H9 (cell line): ENCODE measurements at regions not wholly inside any gene's neighbourhood (a gene's known extent, or its start where the extent isn't known, plus 50 kb on each side); places are given as distances from the start of the nearest gene placed in this dataset.

Source experiments
- DNase-seq: peaks from one replicate; pipeline ENCODE4 v3.0.0-alpha.2; 2017
- H2AFZ ChIP-seq: one replicate; pipeline ENCODE4 v1.6.1; 2013; ENCODE audit warnings: mild to moderate bottlenecking, low read length, control low read depth, moderate library complexity
- H2AK5ac ChIP-seq: 2 replicates; pipeline ENCODE4 v1.6.1; 2013; ENCODE audit warnings: low read length, control low read depth, mixed read lengths; ENCODE audit not compliant: insufficient read length
- H2BK120ac ChIP-seq: one replicate; pipeline ENCODE4 v1.6.1; 2013; ENCODE audit warnings: low read depth, mild to moderate bottlenecking, low read length, control low read depth, inconsistent platforms; ENCODE audit not compliant: poor library complexity, severe bottlenecking
- H2BK12ac ChIP-seq: 2 replicates; pipeline ENCODE4 v1.6.1; 2013; ENCODE audit warnings: low read length, control low read depth, mixed read lengths, low read depth; ENCODE audit not compliant: insufficient read length
- H2BK15ac ChIP-seq: 2 replicates; pipeline ENCODE4 v1.6.1; 2013; ENCODE audit warnings: low read depth, low read length, control low read depth
- H2BK20ac ChIP-seq: one replicate; pipeline ENCODE4 v1.6.1; 2013; ENCODE audit warnings: low read depth, mild to moderate bottlenecking, low read length, control low read depth, inconsistent platforms; ENCODE audit not compliant: poor library complexity, severe bottlenecking
- H2BK5ac ChIP-seq: 2 replicates; pipeline ENCODE4 v1.6.1; 2013; ENCODE audit warnings: low read length, control low read depth, mixed read lengths; ENCODE audit not compliant: insufficient read length
- H3K14ac ChIP-seq: 2 replicates; pipeline ENCODE4 v1.6.1; 2013; ENCODE audit warnings: low read length, control low read depth; ENCODE audit not compliant: insufficient read depth
- H3K18ac ChIP-seq: 2 replicates; pipeline ENCODE4 v1.6.1; 2013; ENCODE audit warnings: low read depth, mild to moderate bottlenecking, mixed read lengths, low read length, control low read depth; ENCODE audit not compliant: insufficient read length
- H3K23ac ChIP-seq: 2 replicates; pipeline ENCODE4 v1.6.1; 2013; ENCODE audit warnings: low read length, control low read depth, mixed read lengths, low read depth; ENCODE audit not compliant: insufficient read length
- H3K23me2 ChIP-seq: 2 replicates; pipeline ENCODE4 v1.6.1; 2013; ENCODE audit warnings: low read depth, mild to moderate bottlenecking, mixed read lengths, low read length, control low read depth; ENCODE audit not compliant: insufficient read length, poor library complexity, severe bottlenecking
- H3K27ac ChIP-seq: 2 replicates; pipeline ENCODE4 v1.5.1; 2013; ENCODE audit warnings: low read length, control low read depth, mixed read lengths, low read depth; ENCODE audit not compliant: insufficient read length
- H3K27me3 ChIP-seq: 2 replicates; pipeline ENCODE4 v1.6.1; 2013; ENCODE audit warnings: low read length, control low read depth, inconsistent platforms; ENCODE audit not compliant: insufficient read depth
- H3K4ac ChIP-seq: 2 replicates; pipeline ENCODE4 v1.6.1; 2013; ENCODE audit warnings: low read depth, mild to moderate bottlenecking, control low read depth, inconsistent platforms, low read length, moderate library complexity
- H3K4me1 ChIP-seq: 2 replicates; pipeline ENCODE4 v1.6.1; 2013; ENCODE audit warnings: low read length, control low read depth, inconsistent platforms; ENCODE audit not compliant: insufficient read depth
- H3K4me2 ChIP-seq: 2 replicates; pipeline ENCODE4 v1.6.1; 2013; ENCODE audit warnings: low read length, control low read depth, mixed read lengths; ENCODE audit not compliant: insufficient read length, insufficient read depth
- H3K56ac ChIP-seq: 2 replicates; pipeline ENCODE4 v1.6.1; 2013; ENCODE audit warnings: low read depth, mild to moderate bottlenecking, mixed read lengths, low read length, control low read depth; ENCODE audit not compliant: insufficient read length
- H3K79me1 ChIP-seq: 2 replicates; pipeline ENCODE4 v1.6.1; 2013; ENCODE audit warnings: low read depth, mild to moderate bottlenecking, moderate library complexity, low read length, control low read depth, inconsistent platforms; ENCODE audit not compliant: insufficient read depth, poor library complexity, severe bottlenecking
- H3K79me2 ChIP-seq: 2 replicates; pipeline ENCODE4 v1.6.1; 2013; ENCODE audit warnings: low read length, control low read depth, inconsistent platforms; ENCODE audit not compliant: insufficient read depth
- H3K9ac ChIP-seq: 2 replicates; pipeline ENCODE4 v1.6.1; 2013; ENCODE audit warnings: low read length, control low read depth, mixed read lengths; ENCODE audit not compliant: insufficient read length; ENCODE audit errors: extremely low read depth
- H3K9me3 ChIP-seq: one replicate; pipeline ENCODE4 v1.6.1; 2013; ENCODE audit warnings: low read depth, low read length, inconsistent platforms; ENCODE audit not compliant: control insufficient read depth
- H3T11ph ChIP-seq: one replicate; pipeline ENCODE4 v1.6.1; 2013; ENCODE audit warnings: mild to moderate bottlenecking, low read length, control low read depth, inconsistent platforms
- H4K20me1 ChIP-seq: one replicate; pipeline ENCODE4 v1.6.1; 2013; ENCODE audit not compliant: control insufficient read depth, insufficient read length, insufficient read depth
- H4K5ac ChIP-seq: 2 replicates; pipeline ENCODE4 v1.6.1; 2013; ENCODE audit warnings: low read depth, mild to moderate bottlenecking, mixed read lengths, low read length, control low read depth; ENCODE audit not compliant: insufficient read length
- H4K8ac ChIP-seq: replicated peaks from 2 replicates; pipeline ENCODE4 v1.6.1; 2013; ENCODE audit warnings: low read length, control low read depth, mixed read lengths, low read depth; ENCODE audit not compliant: insufficient read length
- H4K91ac ChIP-seq: 2 replicates; pipeline ENCODE4 v1.6.1; 2013; ENCODE audit warnings: low read depth, mild to moderate bottlenecking, moderate library complexity, mixed read lengths, low read length, control low read depth; ENCODE audit not compliant: insufficient read length
- H3K27ac Mint-ChIP-seq, 3 experiments: 2 replicates in 2 of 3; 3 replicates in 1 of 3; pipeline ENCODE4 v1.8.0; 2020 to 2021; ENCODE audit warnings: mixed read lengths in 3 of 3, mild to moderate bottlenecking in 1 of 3, moderate library complexity in 1 of 3
- H3K27me3 Mint-ChIP-seq: 2 replicates; pipeline ENCODE4 v1.8.0; 2021; ENCODE audit warnings: low read depth, mild to moderate bottlenecking, moderate library complexity, mixed read lengths
- H3K36me3 Mint-ChIP-seq, 3 experiments: 2 replicates in 2 of 3; 3 replicates in 1 of 3; pipeline ENCODE4 v1.8.0; 2020 to 2021; ENCODE audit warnings: low read depth in 3 of 3, mixed read lengths in 3 of 3; ENCODE audit not compliant: insufficient read depth in 1 of 3
- H3K4me1 Mint-ChIP-seq, 2 experiments: 2 replicates each; pipeline ENCODE4 v1.8.0; 2020; ENCODE audit warnings: mixed read lengths in 2 of 2
- H3K4me3 Mint-ChIP-seq, 2 experiments: 2 replicates in 1 of 2; 3 replicates in 1 of 2; pipeline ENCODE4 v1.8.0; 2020 to 2021; ENCODE audit warnings: mild to moderate bottlenecking in 2 of 2, mixed read lengths in 2 of 2, moderate library complexity in 1 of 2
- H3K9me3 Mint-ChIP-seq, 2 experiments: 2 replicates in 1 of 2; 3 replicates in 1 of 2; pipeline ENCODE4 v1.8.0; 2020; ENCODE audit warnings: mild to moderate bottlenecking in 2 of 2, mixed read lengths in 2 of 2, moderate library complexity in 1 of 2
- CTCF ChIP-seq: fragments of 200-600 bp; sonication (generic); conservative IDR thresholded peaks from 3 replicates; pipeline ENCODE4 v1.8.0; 2021; ENCODE audit warnings: antibody characterized with exemption, mild to moderate bottlenecking
- WGBS: extraction: QIAGEN DNeasy Blood & Tissue Kit; methylation state at CpG from one replicate; pipeline ENCODE4 v1.1.7; 2013; ENCODE audit warnings: missing lambda C conversion rate, low lambda C conversion rate, mixed read lengths; ENCODE audit not compliant: insufficient read length; ENCODE audit errors: extremely low coverage; 5-methylcytosine and 5-hydroxymethylcytosine counted together

- Histone ChIP-seq H2AFZ (no peak overlapping the region), H2AK5ac (no peak overlapping the region), H2BK15ac (no peak overlapping the region), H2BK5ac (no peak overlapping the region), H2BK12ac (no peak overlapping the region), H3K9me3 (no peaks in the 10 kb centered on the region), H3K9ac (no peak overlapping the region), H3K79me2 (no peaks in the 10 kb centered on the region), H3K56ac (no peak overlapping the region), H3K79me1 (no peaks in the 10 kb centered on the region), H3K14ac (no peak overlapping the region), H2BK120ac (no peak overlapping the region), H4K91ac (no peak overlapping the region), H2BK20ac (no peak overlapping the region), H3K27me3 (no peaks in the 10 kb centered on the region), H3T11ph (no peak overlapping the region), H3K23ac (no peak overlapping the region), H3K27ac (no peak overlapping the region), H3K4ac (no peak overlapping the region), H3K4me1 (peaks cover 2% of the 10 kb centered on the region; the same call in 1 of the 2 replicates), H3K23me2 (no peaks in the 10 kb centered on the region), H4K20me1 (no peaks in the 10 kb centered on the region), H3K4me2 (no peak overlapping the region), H4K8ac (no peak overlapping the region), H3K18ac (no peak overlapping the region), H4K5ac (no peak overlapping the region)
- Mint-ChIP-seq H3K27me3 (peaks cover 2% of the 10 kb centered on the region; the same call in 1 of the 2 replicates), H3K4me1 (peaks cover 9 to 12% of the 10 kb centered on the region in 2 experiments), H3K27ac (no peak overlapping the region), H3K9me3 (no peaks in the 10 kb centered on the region; a peak in 2 of 5 replicates), H3K4me3 (no peak overlapping the region; a peak in 1 of 5 replicates), H3K36me3 (no peaks in the 10 kb centered on the region)
- no peak for DNase-seq
- WGBS: 100% methylated on average over 1 of the region's 5 CpGs
- TF ChIP-seq CTCF: no peak
Observed at GRCh38 chr13:97852181-97852874, 101.1 kb upstream of the IPO5 start.
